BE2C (cell line): ENCODE measurements at regions not wholly inside any gene's neighbourhood (a gene's known extent, or its start where the extent isn't known, plus 50 kb on each side); places are given as distances from the start of the nearest gene placed in this dataset.

Experiments used
- DNase-seq: peaks from one replicate; pipeline ENCODE4 v3.0.0-alpha.2; 2020
- H3K27me3 ChIP-seq: fragments of 250-450 bp; sonication (Bioruptor Pico); 2 replicates; pipeline ENCODE4 v1.5.1; 2020; ENCODE audit warnings: mild to moderate bottlenecking
- H3K36me3 ChIP-seq: fragments of 250-450 bp; sonication (Bioruptor Pico); 2 replicates; pipeline ENCODE4 v1.5.1; 2020; ENCODE audit warnings: mild to moderate bottlenecking
- H3K4me1 ChIP-seq: fragments of 250-450 bp; sonication (Bioruptor Pico); 2 replicates; pipeline ENCODE4 v1.5.1; 2020
- H3K4me3 ChIP-seq: 2 replicates; pipeline ENCODE4 v1.5.1; 2011; ENCODE audit warnings: low read depth, low read length
- H3K9me3 ChIP-seq: fragments of 250-450 bp; sonication (Bioruptor Pico); 2 replicates; pipeline ENCODE4 v1.5.1; 2020
- TF ChIP-seq, protein P1 (sequence below): IDR thresholded peaks from 2 replicates; pipeline ENCODE4 v1.5.1; 2012; ENCODE audit warnings: mild to moderate bottlenecking, low read depth, low read length

DNA sequence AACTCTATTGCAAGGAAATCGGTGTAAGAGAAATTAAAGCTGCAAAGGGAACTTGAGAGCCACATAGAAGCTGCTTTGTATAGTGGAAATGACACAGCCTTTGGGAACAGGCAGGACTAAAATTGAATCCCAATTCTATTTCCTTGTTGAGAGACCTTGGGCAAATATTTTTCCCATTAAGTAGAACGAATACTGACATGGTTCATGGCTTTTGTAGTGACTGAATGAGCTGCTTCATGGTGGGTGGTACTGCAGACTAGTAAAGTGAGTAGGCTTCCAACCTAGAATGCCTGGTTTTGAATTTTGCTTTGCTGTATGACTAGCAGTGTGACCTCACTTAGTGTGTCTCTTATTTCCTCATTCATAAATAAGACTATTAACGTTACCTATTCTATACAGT lies 182.2 kb upstream of the KCNIP4 start:
- TF ChIP-seq, protein P1, sequence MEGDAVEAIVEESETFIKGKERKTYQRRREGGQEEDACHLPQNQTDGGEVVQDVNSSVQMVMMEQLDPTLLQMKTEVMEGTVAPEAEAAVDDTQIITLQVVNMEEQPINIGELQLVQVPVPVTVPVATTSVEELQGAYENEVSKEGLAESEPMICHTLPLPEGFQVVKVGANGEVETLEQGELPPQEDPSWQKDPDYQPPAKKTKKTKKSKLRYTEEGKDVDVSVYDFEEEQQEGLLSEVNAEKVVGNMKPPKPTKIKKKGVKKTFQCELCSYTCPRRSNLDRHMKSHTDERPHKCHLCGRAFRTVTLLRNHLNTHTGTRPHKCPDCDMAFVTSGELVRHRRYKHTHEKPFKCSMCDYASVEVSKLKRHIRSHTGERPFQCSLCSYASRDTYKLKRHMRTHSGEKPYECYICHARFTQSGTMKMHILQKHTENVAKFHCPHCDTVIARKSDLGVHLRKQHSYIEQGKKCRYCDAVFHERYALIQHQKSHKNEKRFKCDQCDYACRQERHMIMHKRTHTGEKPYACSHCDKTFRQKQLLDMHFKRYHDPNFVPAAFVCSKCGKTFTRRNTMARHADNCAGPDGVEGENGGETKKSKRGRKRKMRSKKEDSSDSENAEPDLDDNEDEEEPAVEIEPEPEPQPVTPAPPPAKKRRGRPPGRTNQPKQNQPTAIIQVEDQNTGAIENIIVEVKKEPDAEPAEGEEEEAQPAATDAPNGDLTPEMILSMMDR = no peak
- no peak for DNase-seq
- no peaks in the 10 kb centered on the region for H3K9me3 ChIP-seq
- no peaks in the 10 kb centered on the region for H3K36me3 ChIP-seq
- H3K4me1 ChIP-seq = no peaks in the 10 kb centered on the region
- no peak overlapping the region for H3K4me3 ChIP-seq
- H3K27me3 ChIP-seq = peaks cover 6% of the 10 kb centered on the region; the same call in 1 of the 2 replicates

DNA sequence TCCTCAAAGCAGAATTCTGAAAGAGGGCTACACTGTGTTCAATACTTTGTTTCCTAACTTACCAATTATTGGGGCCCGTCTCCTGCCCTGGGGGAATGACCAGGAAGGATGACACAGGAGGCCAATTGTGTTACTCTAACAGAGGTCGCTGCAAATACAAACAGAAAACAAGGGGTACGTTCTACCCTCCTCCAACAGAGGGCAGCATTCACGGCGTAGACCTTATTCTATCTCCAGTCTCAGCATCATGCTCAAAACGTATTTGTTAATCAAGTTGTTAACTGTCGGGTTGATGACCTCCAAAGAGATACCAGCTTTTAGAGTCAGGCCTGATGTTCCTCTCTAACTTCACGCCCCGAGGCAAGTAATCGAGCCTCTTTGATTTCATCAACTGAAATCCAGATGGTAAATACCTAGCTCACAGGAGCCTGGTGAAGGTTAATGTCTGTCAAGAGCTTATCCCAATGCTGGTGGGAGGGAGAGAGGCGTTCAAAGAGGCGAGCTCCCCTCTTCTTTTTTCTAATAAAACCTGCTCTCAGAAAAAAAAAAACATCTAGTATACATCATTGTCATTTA lies 181.0 kb upstream of the KCNIP4 start:
- Histone ChIP-seq H3K4me3 (no peak overlapping the region), H3K9me3 (no peaks in the 10 kb centered on the region), H3K4me1 (no peaks in the 10 kb centered on the region), H3K27me3 (peaks cover 6% of the 10 kb centered on the region; the same call in 1 of the 2 replicates), H3K36me3 (no peaks in the 10 kb centered on the region)
- TF ChIP-seq, protein P1 = peak; percentile 78
- peak; percentile 38 for DNase-seq

DNA sequence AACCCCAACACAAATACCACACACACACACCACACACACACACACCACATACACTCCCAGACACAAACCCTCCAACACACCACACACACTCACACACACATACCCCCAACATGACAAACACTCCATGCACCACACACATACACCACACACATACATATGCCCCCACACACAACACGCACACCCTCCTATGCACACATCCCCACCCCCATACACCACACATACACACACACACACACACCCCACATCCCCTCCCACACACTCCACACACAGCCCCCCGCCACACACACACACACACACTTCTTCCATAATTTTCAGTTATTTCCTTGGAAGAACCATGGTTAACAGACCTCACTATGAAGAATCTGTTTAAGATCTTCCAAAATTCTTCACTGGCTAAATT lies 173.5 kb upstream of the KCNIP4 start:
- Histone ChIP-seq H3K36me3 (no peaks in the 10 kb centered on the region), H3K27me3 (no peaks in the 10 kb centered on the region), H3K4me1 (no peaks in the 10 kb centered on the region), H3K9me3 (no peaks in the 10 kb centered on the region), H3K4me3 (no peak overlapping the region)
- TF ChIP-seq, protein P1 = no peak
- no peak for DNase-seq

DNA sequence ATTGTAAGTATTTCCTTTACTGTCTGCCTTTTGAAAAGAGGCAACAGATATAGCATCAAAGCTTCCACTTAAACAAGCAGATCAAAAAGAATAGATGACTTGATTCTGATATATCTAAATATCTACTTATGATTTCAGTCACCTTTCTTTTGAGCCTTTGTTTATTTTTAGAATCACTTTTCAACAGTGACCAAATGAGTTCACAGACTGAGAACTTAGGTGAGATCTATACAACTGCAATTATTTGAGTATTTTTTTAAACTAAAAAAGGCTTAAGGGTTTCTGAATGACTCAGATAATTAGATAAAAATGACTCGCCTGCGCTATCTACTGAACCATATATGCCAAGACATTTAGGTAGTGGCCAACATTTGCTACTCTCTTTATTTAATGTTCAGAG lies 166.7 kb upstream of the KCNIP4 start:
- H3K4me3 ChIP-seq = no peak overlapping the region
- H3K36me3 ChIP-seq = no peaks in the 10 kb centered on the region
- TF ChIP-seq, protein P1 = no peak
- DNase-seq = no peak
- no peaks in the 10 kb centered on the region for H3K4me1 ChIP-seq
- no peaks in the 10 kb centered on the region for H3K27me3 ChIP-seq
- H3K9me3 ChIP-seq = no peaks in the 10 kb centered on the region

DNA sequence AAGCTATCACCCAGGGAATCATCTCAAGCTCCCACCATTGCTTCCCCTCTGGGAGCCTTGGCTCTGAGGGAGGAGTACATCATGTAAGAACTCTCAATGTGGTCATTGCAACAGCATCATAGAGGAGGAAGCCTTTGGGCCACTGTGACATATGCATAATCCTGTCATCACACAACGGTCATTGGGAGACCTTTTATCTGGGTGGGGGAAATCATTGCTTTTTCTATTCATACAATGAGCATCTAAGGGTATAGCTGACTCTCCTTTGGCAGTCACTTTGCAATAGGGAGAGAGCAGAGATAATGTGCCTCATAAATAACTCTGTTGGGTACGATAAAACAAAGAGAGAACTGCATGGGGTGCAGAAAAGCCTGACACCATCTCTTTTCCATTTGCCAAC lies 155.2 kb upstream of the KCNIP4 start:
- H3K27me3 ChIP-seq = no peaks in the 10 kb centered on the region
- TF ChIP-seq, protein P1 = no peak
- H3K4me1 ChIP-seq = no peaks in the 10 kb centered on the region
- no peak for DNase-seq
- no peaks in the 10 kb centered on the region for H3K9me3 ChIP-seq
- H3K4me3 ChIP-seq = no peak overlapping the region
- no peaks in the 10 kb centered on the region for H3K36me3 ChIP-seq

DNA sequence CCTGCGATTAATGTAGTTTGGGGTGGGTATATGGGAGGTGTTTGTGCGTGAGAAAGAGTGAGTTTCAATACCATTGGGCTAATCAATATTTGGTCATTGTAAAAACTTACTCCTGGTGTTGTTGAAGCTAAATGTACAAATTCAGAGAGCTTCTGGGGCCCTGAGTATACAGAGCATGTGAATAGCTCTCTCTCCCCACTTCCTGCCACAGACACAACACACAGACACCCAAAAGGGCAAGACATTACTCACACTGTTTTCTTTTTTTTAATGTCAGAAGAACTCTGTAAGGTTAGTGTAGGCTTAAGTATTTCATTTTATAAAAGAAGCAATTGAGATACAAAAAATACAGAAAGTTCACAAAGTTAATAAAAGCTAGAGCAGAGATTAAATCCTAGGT lies 151.3 kb upstream of the KCNIP4 start:
- TF ChIP-seq, protein P1 = no peak
- Histone ChIP-seq H3K36me3 (no peaks in the 10 kb centered on the region), H3K9me3 (no peaks in the 10 kb centered on the region), H3K4me3 (no peak overlapping the region), H3K4me1 (no peaks in the 10 kb centered on the region), H3K27me3 (no peaks in the 10 kb centered on the region)
- no peak for DNase-seq
